Loucy (cell line): ENCODE measurements at regions not wholly inside any gene's neighbourhood (a gene's known extent, or its start where the extent isn't known, plus 50 kb on each side); places are given as distances from the start of the nearest gene placed in this dataset.

Source experiments
- H2AFZ ChIP-seq: fragments of 200-600 bp; sonication (generic); 2 replicates; pipeline ENCODE4 v1.6.0; 2016; ENCODE audit warnings: antibody characterized with exemption, mild to moderate bottlenecking, low read length, moderate library complexity
- H3F3A ChIP-seq: fragments of 200-600 bp; 2 replicates; pipeline ENCODE4 v1.6.0; 2016; ENCODE audit warnings: antibody characterized with exemption, low read depth, mild to moderate bottlenecking
- H3K27me3 ChIP-seq: fragments of 200-600 bp; sonication (generic); 2 replicates; pipeline ENCODE4 v1.6.1; 2014; ENCODE audit warnings: low read length, mild to moderate bottlenecking; ENCODE audit not compliant: insufficient read depth, poor library complexity, severe bottlenecking
- H3K36me3 ChIP-seq: fragments of 200-600 bp; sonication (generic); 2 replicates; pipeline ENCODE4 v1.6.1; 2016; ENCODE audit warnings: low read length; ENCODE audit not compliant: insufficient read depth
- H3K4me1 ChIP-seq: fragments of 200-600 bp; sonication (generic); 2 replicates; pipeline ENCODE4 v1.5.1; 2014; ENCODE audit warnings: low read length, mild to moderate bottlenecking; ENCODE audit not compliant: insufficient read depth, poor library complexity, severe bottlenecking
- H3K4me2 ChIP-seq: fragments of 200-600 bp; sonication (generic); 2 replicates; pipeline ENCODE4 v1.6.0; 2014; ENCODE audit warnings: antibody characterized with exemption, low read length, low read depth, mild to moderate bottlenecking; ENCODE audit not compliant: poor library complexity, severe bottlenecking
- H3K4me3 ChIP-seq: fragments of 200-600 bp; sonication (generic); 2 replicates; pipeline ENCODE4 v1.5.1; 2014; ENCODE audit warnings: low read length, mild to moderate bottlenecking, mixed read lengths; ENCODE audit not compliant: poor library complexity, severe bottlenecking
- H3K79me2 ChIP-seq: fragments of 200-600 bp; sonication (generic); 2 replicates; pipeline ENCODE4 v1.6.1; 2014; ENCODE audit warnings: low read length; ENCODE audit not compliant: insufficient read depth
- H3K9ac ChIP-seq: fragments of 200-600 bp; sonication (generic); 2 replicates; pipeline ENCODE4 v1.6.0; 2014; ENCODE audit warnings: mild to moderate bottlenecking, low read depth, low read length, moderate library complexity; ENCODE audit not compliant: poor library complexity, severe bottlenecking
- H3K9me2 ChIP-seq: fragments of 200-600 bp; sonication (generic); replicated peaks from 2 replicates; pipeline ENCODE4 v1.6.1; 2016; ENCODE audit warnings: low read depth, low read length, mixed read lengths
- H3K9me3 ChIP-seq: fragments of 200-600 bp; sonication (generic); 2 replicates; pipeline ENCODE4 v1.6.1; 2014; ENCODE audit warnings: mild to moderate bottlenecking, antibody characterized with exemption, low read length, low read depth; ENCODE audit not compliant: insufficient read depth
- H4K20me1 ChIP-seq: fragments of 200-600 bp; sonication (generic); 2 replicates; pipeline ENCODE4 v1.6.0; 2014; ENCODE audit warnings: antibody characterized with exemption, low read length, mild to moderate bottlenecking; ENCODE audit not compliant: insufficient read depth, poor library complexity, severe bottlenecking
- EZH2phosphoT487 ChIP-seq: fragments of 200-600 bp; IDR thresholded peaks from 2 replicates; pipeline ENCODE4 v1.6.1; 2018; ENCODE audit warnings: antibody characterized with exemption, mild to moderate bottlenecking, moderate library complexity, borderline replicate concordance
- TF ChIP-seq, protein P1 (sequence below): fragments of 200-600 bp; sonication (generic); conservative IDR thresholded peaks from 2 replicates; pipeline ENCODE4 v1.5.1; 2014; ENCODE audit warnings: mild to moderate bottlenecking, antibody characterized with exemption, low read length

DNA sequence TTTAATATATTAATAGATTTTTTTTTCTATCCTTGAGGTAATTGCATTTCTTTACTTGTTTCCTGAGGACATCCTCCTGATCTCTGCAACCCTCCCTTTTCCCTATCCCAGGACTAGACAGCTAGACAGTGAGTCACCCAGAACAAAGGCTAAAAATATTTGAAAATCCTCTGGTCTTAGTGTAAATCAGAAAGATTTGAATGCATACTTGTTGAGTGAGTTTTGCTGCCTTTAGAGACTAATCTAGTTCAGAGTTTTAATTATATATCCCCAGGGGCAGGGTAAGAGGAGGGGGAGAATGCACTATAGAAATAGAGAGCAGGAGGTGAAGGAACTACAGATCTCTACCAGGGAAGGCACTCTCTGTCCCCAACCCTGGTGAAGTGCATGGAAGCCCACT, 202.3 kb upstream of the TCF4 start:
- Histone ChIP-seq H3K9me2 (no peaks in the 10 kb centered on the region), H3K9me3 (no peaks in the 10 kb centered on the region; the same call in 1 of the 2 replicates), H3F3A (no peaks in the 10 kb centered on the region), H4K20me1 (no peaks in the 10 kb centered on the region), H3K4me3 (no peak overlapping the region), H3K79me2 (no peaks in the 10 kb centered on the region), H2AFZ (no peak overlapping the region), H3K36me3 (no peaks in the 10 kb centered on the region), H3K27me3 (no peaks in the 10 kb centered on the region), H3K9ac (no peak overlapping the region), H3K4me2 (no peak overlapping the region), H3K4me1 (peaks cover 15% of the 10 kb centered on the region)
- TF ChIP-seq, protein P1, sequence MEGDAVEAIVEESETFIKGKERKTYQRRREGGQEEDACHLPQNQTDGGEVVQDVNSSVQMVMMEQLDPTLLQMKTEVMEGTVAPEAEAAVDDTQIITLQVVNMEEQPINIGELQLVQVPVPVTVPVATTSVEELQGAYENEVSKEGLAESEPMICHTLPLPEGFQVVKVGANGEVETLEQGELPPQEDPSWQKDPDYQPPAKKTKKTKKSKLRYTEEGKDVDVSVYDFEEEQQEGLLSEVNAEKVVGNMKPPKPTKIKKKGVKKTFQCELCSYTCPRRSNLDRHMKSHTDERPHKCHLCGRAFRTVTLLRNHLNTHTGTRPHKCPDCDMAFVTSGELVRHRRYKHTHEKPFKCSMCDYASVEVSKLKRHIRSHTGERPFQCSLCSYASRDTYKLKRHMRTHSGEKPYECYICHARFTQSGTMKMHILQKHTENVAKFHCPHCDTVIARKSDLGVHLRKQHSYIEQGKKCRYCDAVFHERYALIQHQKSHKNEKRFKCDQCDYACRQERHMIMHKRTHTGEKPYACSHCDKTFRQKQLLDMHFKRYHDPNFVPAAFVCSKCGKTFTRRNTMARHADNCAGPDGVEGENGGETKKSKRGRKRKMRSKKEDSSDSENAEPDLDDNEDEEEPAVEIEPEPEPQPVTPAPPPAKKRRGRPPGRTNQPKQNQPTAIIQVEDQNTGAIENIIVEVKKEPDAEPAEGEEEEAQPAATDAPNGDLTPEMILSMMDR = no peak
- TF ChIP-seq EZH2phosphoT487 = no peak

DNA sequence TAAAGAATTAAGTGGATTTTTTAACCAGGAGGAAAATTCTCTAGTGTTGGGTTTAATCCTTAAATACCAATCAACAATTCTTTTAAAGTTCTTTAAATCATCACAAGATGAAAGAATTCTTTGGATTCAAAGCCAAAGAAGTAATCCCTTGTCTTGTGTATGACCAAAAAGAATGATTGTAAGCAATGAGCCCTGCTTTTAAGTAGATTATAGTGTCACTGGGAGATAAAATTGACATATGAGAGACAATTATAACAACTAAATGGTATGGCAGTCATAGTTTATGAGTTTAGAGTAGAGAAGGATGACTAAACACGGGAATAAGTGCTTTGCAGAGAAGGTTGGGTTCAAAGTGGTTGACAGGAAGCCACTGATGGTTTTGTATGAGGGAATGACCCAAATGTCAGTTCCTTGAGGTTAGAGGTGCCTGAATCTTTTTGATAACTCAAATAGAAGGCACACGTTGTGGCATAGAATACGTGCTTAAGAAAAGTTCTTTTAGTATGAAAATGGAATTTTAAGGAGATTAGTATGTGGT, 199.6 kb upstream of the TCF4 start:
- peaks cover 15% of the 10 kb centered on the region for H3K4me1 ChIP-seq
- no peaks in the 10 kb centered on the region for H3K36me3 ChIP-seq
- no peaks in the 10 kb centered on the region for H3K79me2 ChIP-seq
- H3K27me3 ChIP-seq = no peaks in the 10 kb centered on the region
- H3K9me2 ChIP-seq = no peaks in the 10 kb centered on the region
- TF ChIP-seq, protein P1 = no peak
- TF ChIP-seq EZH2phosphoT487 = no peak
- peak overlapping the region; percentile 24 for H3K4me2 ChIP-seq
- no peak overlapping the region for H3K4me3 ChIP-seq
- H3F3A ChIP-seq = no peaks in the 10 kb centered on the region
- H3K9ac ChIP-seq = no peak overlapping the region
- no peaks in the 10 kb centered on the region; the same call in 1 of the 2 replicates for H3K9me3 ChIP-seq
- no peak overlapping the region for H2AFZ ChIP-seq
- H4K20me1 ChIP-seq = no peaks in the 10 kb centered on the region

GRCh38 chr18:55786651-55787272, 198.8 kb upstream of the TCF4 start:
- H3K9me2 ChIP-seq = no peaks in the 10 kb centered on the region
- no peak overlapping the region for H3K9ac ChIP-seq
- H3K9me3 ChIP-seq = no peaks in the 10 kb centered on the region; the same call in 1 of the 2 replicates
- H3K36me3 ChIP-seq = no peaks in the 10 kb centered on the region
- no peaks in the 10 kb centered on the region for H3K79me2 ChIP-seq
- no peak overlapping the region for H3K4me3 ChIP-seq
- H3K4me1 ChIP-seq = peaks cover 15% of the 10 kb centered on the region
- no peak overlapping the region for H2AFZ ChIP-seq
- TF ChIP-seq, protein P1 = no peak
- no peak for TF ChIP-seq EZH2phosphoT487
- H3K4me2 ChIP-seq = no peak overlapping the region
- H3K27me3 ChIP-seq = no peaks in the 10 kb centered on the region
- H3F3A ChIP-seq = no peaks in the 10 kb centered on the region
- no peaks in the 10 kb centered on the region for H4K20me1 ChIP-seq
